Endothelial cell of umbilical vein (primary cell): ENCODE measurements at regions not wholly inside any gene's neighbourhood (a gene's known extent, or its start where the extent isn't known, plus 50 kb on each side); places are given as distances from the start of the nearest gene placed in this dataset.

Experiments used
- EZH2 ChIP-seq: IDR thresholded peaks from 2 replicates; pipeline ENCODE4 v1.6.1; 2012; ENCODE audit warnings: borderline replicate concordance, low read depth, mild to moderate bottlenecking, moderate library complexity, low read length, inconsistent platforms; ENCODE audit not compliant: severe bottlenecking
- FOS ChIP-seq: IDR thresholded peaks from 2 replicates; pipeline ENCODE4 v1.6.1; 2011; ENCODE audit warnings: mild to moderate bottlenecking, low read length, moderate library complexity, borderline replicate concordance; ENCODE audit not compliant: insufficient read depth
- MAX ChIP-seq: IDR thresholded peaks from 2 replicates; pipeline ENCODE4 v1.6.1; 2011; ENCODE audit not compliant: insufficient read depth, insufficient read length
- POLR2A ChIP-seq: IDR thresholded peaks from 2 replicates; pipeline ENCODE4 v1.6.1; 2012; ENCODE audit warnings: low read depth, mild to moderate bottlenecking, control low read depth, low read length
- POLR2AphosphoS5 ChIP-seq: IDR thresholded peaks from 2 replicates; pipeline ENCODE4 v1.6.1; 2012; ENCODE audit warnings: low read depth, mild to moderate bottlenecking, control low read depth, low read length, moderate library complexity; ENCODE audit not compliant: insufficient read depth
- TF ChIP-seq, protein P1 (sequence below), 2 donors: IDR thresholded peaks; 1 replicate in 1 of 2; 2 replicates in 1 of 2; pipeline ENCODE4 v1.5.1; 2011; ENCODE audit warnings: low read length in 2 of 2, mild to moderate bottlenecking in 2 of 2, moderate library complexity in 2 of 2, control low read depth in 1 of 2, inconsistent platforms in 1 of 2, low read depth in 1 of 2; ENCODE audit not compliant: insufficient read depth in 1 of 2; ENCODE audit errors: extremely low read depth in 1 of 2

DNA sequence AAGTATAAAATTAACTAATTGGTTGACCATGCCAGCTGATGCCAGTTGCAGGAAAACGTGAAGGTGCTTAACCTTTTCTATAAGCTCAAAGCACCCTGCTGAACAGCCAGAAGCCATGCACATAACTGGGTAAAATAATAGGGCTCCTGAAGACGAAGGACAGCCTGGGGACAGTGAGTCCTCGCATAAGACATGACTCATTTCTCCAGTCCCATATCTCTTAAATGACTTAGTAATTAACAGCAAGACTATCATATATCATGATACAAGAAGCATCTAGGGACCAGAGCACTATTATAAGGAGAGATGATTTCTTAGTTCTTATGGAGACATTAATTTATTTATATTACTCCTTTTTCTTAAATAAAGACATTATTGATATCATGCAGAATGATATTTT, 100.5 kb upstream of the DOK6 start:
- TF ChIP-seq, protein P1, sequence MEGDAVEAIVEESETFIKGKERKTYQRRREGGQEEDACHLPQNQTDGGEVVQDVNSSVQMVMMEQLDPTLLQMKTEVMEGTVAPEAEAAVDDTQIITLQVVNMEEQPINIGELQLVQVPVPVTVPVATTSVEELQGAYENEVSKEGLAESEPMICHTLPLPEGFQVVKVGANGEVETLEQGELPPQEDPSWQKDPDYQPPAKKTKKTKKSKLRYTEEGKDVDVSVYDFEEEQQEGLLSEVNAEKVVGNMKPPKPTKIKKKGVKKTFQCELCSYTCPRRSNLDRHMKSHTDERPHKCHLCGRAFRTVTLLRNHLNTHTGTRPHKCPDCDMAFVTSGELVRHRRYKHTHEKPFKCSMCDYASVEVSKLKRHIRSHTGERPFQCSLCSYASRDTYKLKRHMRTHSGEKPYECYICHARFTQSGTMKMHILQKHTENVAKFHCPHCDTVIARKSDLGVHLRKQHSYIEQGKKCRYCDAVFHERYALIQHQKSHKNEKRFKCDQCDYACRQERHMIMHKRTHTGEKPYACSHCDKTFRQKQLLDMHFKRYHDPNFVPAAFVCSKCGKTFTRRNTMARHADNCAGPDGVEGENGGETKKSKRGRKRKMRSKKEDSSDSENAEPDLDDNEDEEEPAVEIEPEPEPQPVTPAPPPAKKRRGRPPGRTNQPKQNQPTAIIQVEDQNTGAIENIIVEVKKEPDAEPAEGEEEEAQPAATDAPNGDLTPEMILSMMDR (IDR thresholded peaks at IDR 0.05; ENCODE audit: extremely low read depth in 1 of 2, insufficient read depth in 1 of 2, low read depth in 1 of 2, low read length in 2 of 2): no peak
- TF ChIP-seq POLR2A (no peak), POLR2AphosphoS5 (no peak), EZH2 (no peak), FOS (no peak), MAX (no peak)
